ENCODE measurements at regions not wholly inside any gene's neighbourhood (a gene's known extent, or its start where the extent isn't known, plus 50 kb on each side); places are given as distances from the start of the nearest gene placed in this dataset.

- TF ChIP-seq EP300 (IDR thresholded peaks at IDR 0.05) (no peak), POLR2A (IDR thresholded peaks at IDR 0.05) (no peak), CTCF (IDR thresholded peaks at IDR 0.05) (no peak)
- Histone ChIP-seq H3K27me3 (no peaks in the 10 kb centered on the region), H3K9me3 (no peaks in the 10 kb centered on the region), H3K4me1 (ENCODE audit: insufficient read depth) (no peaks in the 10 kb centered on the region), H3K27ac (no peak overlapping the region), H3K36me3 (no peaks in the 10 kb centered on the region), H3K4me3 (no peak overlapping the region)
- 74 to 77% (median 76%) methylated on average over 6 of the region's 6 CpGs for WGBS, 3 donors
- intact Hi-C loops (cut with DNase I) = no loop called here
- DNase-seq = no peak
Measured at GRCh38 chr7:47713595-47713994, 131.7 kb upstream of the TNS3 start.

- H3K27me3 ChIP-seq = no peaks in the 10 kb centered on the region
- H3K4me3 ChIP-seq = no peak overlapping the region
- H3K4me1 ChIP-seq (ENCODE audit: insufficient read depth) = no peaks in the 10 kb centered on the region
- no peaks in the 10 kb centered on the region for H3K9me3 ChIP-seq
- no peaks in the 10 kb centered on the region for H3K36me3 ChIP-seq
- TF ChIP-seq CTCF (IDR thresholded peaks at IDR 0.05) (no peak), POLR2A (IDR thresholded peaks at IDR 0.05) (no peak), EP300 (IDR thresholded peaks at IDR 0.05) (no peak)
- WGBS, 3 donors = 84 to 86% (median 86%) methylated on average over 11 of the region's 11 CpGs
- H3K27ac ChIP-seq = no peak overlapping the region
- intact Hi-C loops (cut with DNase I) = no loop called here
- DNase-seq = no peak
Measured at GRCh38 chr7:47712416-47712815, 130.5 kb upstream of the TNS3 start.

- no peaks in the 10 kb centered on the region for H3K4me1 ChIP-seq (ENCODE audit: insufficient read depth)
- WGBS, 3 donors = 96 to 97% (median 97%) methylated on average over 12 of the region's 12 CpGs
- intact Hi-C loops (cut with DNase I) = no loop called here
- H3K36me3 ChIP-seq = no peaks in the 10 kb centered on the region
- H3K27ac ChIP-seq = no peak overlapping the region
- TF ChIP-seq EP300 (IDR thresholded peaks at IDR 0.05) (no peak), POLR2A (IDR thresholded peaks at IDR 0.05) (no peak), CTCF (IDR thresholded peaks at IDR 0.05) (no peak)
- DNase-seq = no peak
- H3K27me3 ChIP-seq = no peaks in the 10 kb centered on the region
- H3K9me3 ChIP-seq = no peaks in the 10 kb centered on the region
- no peak overlapping the region for H3K4me3 ChIP-seq
Measured at GRCh38 chr7:47711776-47712175, 129.9 kb upstream of the TNS3 start.

- H3K4me1 ChIP-seq (ENCODE audit: insufficient read depth) = no peaks in the 10 kb centered on the region
- DNase-seq = no peak
- H3K9me3 ChIP-seq = no peaks in the 10 kb centered on the region
- H3K27ac ChIP-seq = no peak overlapping the region
- H3K4me3 ChIP-seq = no peak overlapping the region
- intact Hi-C loops (cut with DNase I) = no loop called here
- TF ChIP-seq CTCF (IDR thresholded peaks at IDR 0.05) = no peak
- no peak for TF ChIP-seq EP300 (IDR thresholded peaks at IDR 0.05)
- no peak for TF ChIP-seq POLR2A (IDR thresholded peaks at IDR 0.05)
- 57 to 71% (median 59%) methylated on average over 15 of the region's 15 CpGs for WGBS, 3 donors
- H3K36me3 ChIP-seq = no peaks in the 10 kb centered on the region
- no peaks in the 10 kb centered on the region for H3K27me3 ChIP-seq
Measured at GRCh38 chr7:47710201-47710935, 128.5 kb upstream of the TNS3 start.
